GM23338 (cell line): ENCODE measurements at regions not wholly inside any gene's neighbourhood (a gene's known extent, or its start where the extent isn't known, plus 50 kb on each side); places are given as distances from the start of the nearest gene placed in this dataset.

Source experiments
- CREB1 ChIP-seq: fragments of 250-450 bp; sonication (Bioruptor Pico); IDR thresholded peaks from 2 replicates; pipeline ENCODE4 v1.5.0; 2020; ENCODE audit warnings: low read depth, mild to moderate bottlenecking, moderate library complexity
- ETS1 ChIP-seq: IDR thresholded peaks from 2 replicates; pipeline ENCODE4 v1.6.1; 2016; ENCODE audit warnings: antibody characterized with exemption
- EZH2 ChIP-seq: fragments of 200-600 bp; sonication (generic); IDR thresholded peaks from one replicate; pipeline ENCODE4 v1.8.0; 2017; ENCODE audit warnings: antibody characterized with exemption, mild to moderate bottlenecking, low read depth; ENCODE audit not compliant: unreplicated experiment
- EZH2phosphoT487 ChIP-seq: fragments of 200-600 bp; sonication (generic); IDR thresholded peaks from one replicate; pipeline ENCODE4 v1.8.1; 2018; ENCODE audit warnings: antibody characterized with exemption; ENCODE audit not compliant: unreplicated experiment
- JUNB ChIP-seq: IDR thresholded peaks from one replicate; pipeline ENCODE4 v1.6.1; 2016; ENCODE audit warnings: antibody characterized with exemption; ENCODE audit not compliant: unreplicated experiment
- NANOG ChIP-seq: IDR thresholded peaks from 2 replicates; pipeline ENCODE4 v1.6.1; 2016; ENCODE audit warnings: antibody characterized with exemption, borderline replicate concordance
- POLR2AphosphoS5 ChIP-seq: IDR thresholded peaks from 2 replicates; pipeline ENCODE4 v1.6.1; 2016; ENCODE audit warnings: antibody characterized with exemption, low read depth
- STAT1 ChIP-seq: IDR thresholded peaks from one replicate; pipeline ENCODE4 v1.6.1; 2016; ENCODE audit warnings: antibody characterized with exemption; ENCODE audit not compliant: unreplicated experiment
- ZNF331 ChIP-seq: fragments of 250-450 bp; sonication (Bioruptor Pico); IDR thresholded peaks from 2 replicates; pipeline ENCODE4 v1.5.0; 2020; ENCODE audit warnings: low read depth, mild to moderate bottlenecking, moderate library complexity
- TF ChIP-seq, protein P1 (sequence below), 2 experiments: fragments of 200-600 bp in 1 of 2; sonication (generic) in 1 of 2; conservative IDR thresholded peaks; 2 replicates each; pipeline versions ENCODE4 v1.5.1 to v1.6.1; 2016 to 2017; ENCODE audit warnings: antibody characterized with exemption in 2 of 2, low read depth in 2 of 2, mild to moderate bottlenecking in 2 of 2, moderate library complexity in 1 of 2
- TF ChIP-seq, protein P2 (sequence below): IDR thresholded peaks from one replicate; pipeline ENCODE4 v1.6.1; 2018; ENCODE audit warnings: antibody characterized with exemption; ENCODE audit not compliant: unreplicated experiment
- TF ChIP-seq, protein P3 (sequence below): fragments of 250-450 bp; sonication (Bioruptor Pico); IDR thresholded peaks from 2 replicates; pipeline ENCODE4 v1.5.0; 2020; ENCODE audit warnings: mild to moderate bottlenecking, moderate library complexity

DNA sequence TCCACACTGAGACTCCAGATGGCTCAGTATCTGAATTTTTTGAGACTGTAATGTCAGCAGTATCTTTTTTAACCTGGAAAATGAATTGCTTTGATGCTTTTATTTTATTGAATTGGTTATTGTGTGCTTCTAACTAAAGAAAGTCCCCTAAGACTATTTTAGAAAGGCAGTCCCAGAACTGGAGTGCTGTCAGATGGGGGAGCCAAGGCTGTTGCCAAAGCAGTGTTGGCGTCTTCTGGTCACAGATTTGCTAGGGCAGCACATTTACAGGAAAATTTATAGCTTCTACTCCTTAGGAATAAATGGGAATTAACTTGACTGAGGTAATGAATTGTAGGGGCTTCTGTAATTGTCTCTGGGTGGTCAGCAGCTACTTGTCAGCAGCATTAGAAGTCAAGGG is 157.1 kb upstream of the ARHGAP5 start:
- TF ChIP-seq, protein P1, sequence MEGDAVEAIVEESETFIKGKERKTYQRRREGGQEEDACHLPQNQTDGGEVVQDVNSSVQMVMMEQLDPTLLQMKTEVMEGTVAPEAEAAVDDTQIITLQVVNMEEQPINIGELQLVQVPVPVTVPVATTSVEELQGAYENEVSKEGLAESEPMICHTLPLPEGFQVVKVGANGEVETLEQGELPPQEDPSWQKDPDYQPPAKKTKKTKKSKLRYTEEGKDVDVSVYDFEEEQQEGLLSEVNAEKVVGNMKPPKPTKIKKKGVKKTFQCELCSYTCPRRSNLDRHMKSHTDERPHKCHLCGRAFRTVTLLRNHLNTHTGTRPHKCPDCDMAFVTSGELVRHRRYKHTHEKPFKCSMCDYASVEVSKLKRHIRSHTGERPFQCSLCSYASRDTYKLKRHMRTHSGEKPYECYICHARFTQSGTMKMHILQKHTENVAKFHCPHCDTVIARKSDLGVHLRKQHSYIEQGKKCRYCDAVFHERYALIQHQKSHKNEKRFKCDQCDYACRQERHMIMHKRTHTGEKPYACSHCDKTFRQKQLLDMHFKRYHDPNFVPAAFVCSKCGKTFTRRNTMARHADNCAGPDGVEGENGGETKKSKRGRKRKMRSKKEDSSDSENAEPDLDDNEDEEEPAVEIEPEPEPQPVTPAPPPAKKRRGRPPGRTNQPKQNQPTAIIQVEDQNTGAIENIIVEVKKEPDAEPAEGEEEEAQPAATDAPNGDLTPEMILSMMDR (conservative IDR thresholded peaks at IDR 0.05; ENCODE audit: low read depth in 2 of 2) = no peak
- TF ChIP-seq, protein P2, sequence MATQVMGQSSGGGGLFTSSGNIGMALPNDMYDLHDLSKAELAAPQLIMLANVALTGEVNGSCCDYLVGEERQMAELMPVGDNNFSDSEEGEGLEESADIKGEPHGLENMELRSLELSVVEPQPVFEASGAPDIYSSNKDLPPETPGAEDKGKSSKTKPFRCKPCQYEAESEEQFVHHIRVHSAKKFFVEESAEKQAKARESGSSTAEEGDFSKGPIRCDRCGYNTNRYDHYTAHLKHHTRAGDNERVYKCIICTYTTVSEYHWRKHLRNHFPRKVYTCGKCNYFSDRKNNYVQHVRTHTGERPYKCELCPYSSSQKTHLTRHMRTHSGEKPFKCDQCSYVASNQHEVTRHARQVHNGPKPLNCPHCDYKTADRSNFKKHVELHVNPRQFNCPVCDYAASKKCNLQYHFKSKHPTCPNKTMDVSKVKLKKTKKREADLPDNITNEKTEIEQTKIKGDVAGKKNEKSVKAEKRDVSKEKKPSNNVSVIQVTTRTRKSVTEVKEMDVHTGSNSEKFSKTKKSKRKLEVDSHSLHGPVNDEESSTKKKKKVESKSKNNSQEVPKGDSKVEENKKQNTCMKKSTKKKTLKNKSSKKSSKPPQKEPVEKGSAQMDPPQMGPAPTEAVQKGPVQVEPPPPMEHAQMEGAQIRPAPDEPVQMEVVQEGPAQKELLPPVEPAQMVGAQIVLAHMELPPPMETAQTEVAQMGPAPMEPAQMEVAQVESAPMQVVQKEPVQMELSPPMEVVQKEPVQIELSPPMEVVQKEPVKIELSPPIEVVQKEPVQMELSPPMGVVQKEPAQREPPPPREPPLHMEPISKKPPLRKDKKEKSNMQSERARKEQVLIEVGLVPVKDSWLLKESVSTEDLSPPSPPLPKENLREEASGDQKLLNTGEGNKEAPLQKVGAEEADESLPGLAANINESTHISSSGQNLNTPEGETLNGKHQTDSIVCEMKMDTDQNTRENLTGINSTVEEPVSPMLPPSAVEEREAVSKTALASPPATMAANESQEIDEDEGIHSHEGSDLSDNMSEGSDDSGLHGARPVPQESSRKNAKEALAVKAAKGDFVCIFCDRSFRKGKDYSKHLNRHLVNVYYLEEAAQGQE = no peak
- TF ChIP-seq POLR2AphosphoS5 (no peak), EZH2 (no peak), ZNF331 (CRISPR knock-in tag) (no peak), CREB1 (CRISPR knock-in tag) (no peak), EZH2phosphoT487 (no peak), JUNB (no peak), ETS1 (no peak), STAT1 (no peak), NANOG (no peak)
- TF ChIP-seq, protein P3, sequence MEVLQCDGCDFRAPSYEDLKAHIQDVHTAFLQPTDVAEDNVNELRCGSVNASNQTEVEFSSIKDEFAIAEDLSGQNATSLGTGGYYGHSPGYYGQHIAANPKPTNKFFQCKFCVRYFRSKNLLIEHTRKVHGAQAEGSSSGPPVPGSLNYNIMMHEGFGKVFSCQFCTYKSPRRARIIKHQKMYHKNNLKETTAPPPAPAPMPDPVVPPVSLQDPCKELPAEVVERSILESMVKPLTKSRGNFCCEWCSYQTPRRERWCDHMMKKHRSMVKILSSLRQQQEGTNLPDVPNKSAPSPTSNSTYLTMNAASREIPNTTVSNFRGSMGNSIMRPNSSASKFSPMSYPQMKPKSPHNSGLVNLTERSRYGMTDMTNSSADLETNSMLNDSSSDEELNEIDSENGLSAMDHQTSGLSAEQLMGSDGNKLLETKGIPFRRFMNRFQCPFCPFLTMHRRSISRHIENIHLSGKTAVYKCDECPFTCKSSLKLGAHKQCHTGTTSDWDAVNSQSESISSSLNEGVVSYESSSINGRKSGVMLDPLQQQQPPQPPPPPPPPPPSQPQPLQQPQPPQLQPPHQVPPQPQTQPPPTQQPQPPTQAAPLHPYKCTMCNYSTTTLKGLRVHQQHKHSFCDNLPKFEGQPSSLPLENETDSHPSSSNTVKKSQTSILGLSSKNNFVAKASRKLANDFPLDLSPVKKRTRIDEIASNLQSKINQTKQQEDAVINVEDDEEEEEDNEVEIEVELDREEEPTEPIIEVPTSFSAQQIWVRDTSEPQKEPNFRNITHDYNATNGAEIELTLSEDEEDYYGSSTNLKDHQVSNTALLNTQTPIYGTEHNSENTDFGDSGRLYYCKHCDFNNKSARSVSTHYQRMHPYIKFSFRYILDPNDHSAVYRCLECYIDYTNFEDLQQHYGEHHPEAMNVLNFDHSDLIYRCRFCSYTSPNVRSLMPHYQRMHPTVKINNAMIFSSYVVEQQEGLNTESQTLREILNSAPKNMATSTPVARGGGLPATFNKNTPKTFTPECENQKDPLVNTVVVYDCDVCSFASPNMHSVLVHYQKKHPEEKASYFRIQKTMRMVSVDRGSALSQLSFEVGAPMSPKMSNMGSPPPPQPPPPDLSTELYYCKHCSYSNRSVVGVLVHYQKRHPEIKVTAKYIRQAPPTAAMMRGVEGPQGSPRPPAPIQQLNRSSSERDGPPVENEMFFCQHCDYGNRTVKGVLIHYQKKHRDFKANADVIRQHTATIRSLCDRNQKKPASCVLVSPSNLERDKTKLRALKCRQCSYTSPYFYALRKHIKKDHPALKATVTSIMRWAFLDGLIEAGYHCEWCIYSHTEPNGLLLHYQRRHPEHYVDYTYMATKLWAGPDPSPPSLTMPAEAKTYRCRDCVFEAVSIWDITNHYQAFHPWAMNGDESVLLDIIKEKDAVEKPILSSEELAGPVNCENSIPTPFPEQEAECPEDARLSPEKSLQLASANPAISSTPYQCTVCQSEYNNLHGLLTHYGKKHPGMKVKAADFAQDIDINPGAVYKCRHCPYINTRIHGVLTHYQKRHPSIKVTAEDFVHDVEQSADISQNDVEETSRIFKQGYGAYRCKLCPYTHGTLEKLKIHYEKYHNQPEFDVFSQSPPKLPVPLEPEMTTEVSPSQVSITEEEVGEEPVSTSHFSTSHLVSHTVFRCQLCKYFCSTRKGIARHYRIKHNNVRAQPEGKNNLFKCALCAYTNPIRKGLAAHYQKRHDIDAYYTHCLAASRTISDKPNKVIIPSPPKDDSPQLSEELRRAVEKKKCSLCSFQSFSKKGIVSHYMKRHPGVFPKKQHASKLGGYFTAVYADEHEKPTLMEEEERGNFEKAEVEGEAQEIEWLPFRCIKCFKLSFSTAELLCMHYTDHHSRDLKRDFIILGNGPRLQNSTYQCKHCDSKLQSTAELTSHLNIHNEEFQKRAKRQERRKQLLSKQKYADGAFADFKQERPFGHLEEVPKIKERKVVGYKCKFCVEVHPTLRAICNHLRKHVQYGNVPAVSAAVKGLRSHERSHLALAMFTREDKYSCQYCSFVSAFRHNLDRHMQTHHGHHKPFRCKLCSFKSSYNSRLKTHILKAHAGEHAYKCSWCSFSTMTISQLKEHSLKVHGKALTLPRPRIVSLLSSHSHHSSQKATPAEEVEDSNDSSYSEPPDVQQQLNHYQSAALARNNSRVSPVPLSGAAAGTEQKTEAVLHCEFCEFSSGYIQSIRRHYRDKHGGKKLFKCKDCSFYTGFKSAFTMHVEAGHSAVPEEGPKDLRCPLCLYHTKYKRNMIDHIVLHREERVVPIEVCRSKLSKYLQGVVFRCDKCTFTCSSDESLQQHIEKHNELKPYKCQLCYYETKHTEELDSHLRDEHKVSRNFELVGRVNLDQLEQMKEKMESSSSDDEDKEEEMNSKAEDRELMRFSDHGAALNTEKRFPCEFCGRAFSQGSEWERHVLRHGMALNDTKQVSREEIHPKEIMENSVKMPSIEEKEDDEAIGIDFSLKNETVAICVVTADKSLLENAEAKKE (CRISPR knock-in tag) = no peak
